AG04450 (cell line): ENCODE measurements at regions not wholly inside any gene's neighbourhood (a gene's known extent, or its start where the extent isn't known, plus 50 kb on each side); places are given as distances from the start of the nearest gene placed in this dataset.

Experiments used
- CTCF ChIA-PET: fragments of 300-600, 350-600 bp; formaldehyde crosslinking; extraction: SDS; loops from one replicate; lab custom pipeline; 2022; ENCODE audit warnings: antibody characterized with exemption, inconsistent platforms; lab: Charles Lee
- POLR2A ChIA-PET: fragments of 350-600 bp; formaldehyde crosslinking; extraction: SDS; loops from one replicate; lab custom pipeline; 2021; ENCODE audit warnings: antibody characterized with exemption, inconsistent platforms; lab: Yijun Ruan, JAX
- DNase-seq: peaks from one replicate; pipeline ENCODE4 v3.0.0-alpha.2; 2011; ENCODE audit warnings: low read depth, low spot score
- H3K27ac ChIP-seq: one replicate; pipeline ENCODE4 v1.5.1; 2012; ENCODE audit warnings: low read depth, low read length, control low read depth
- H3K27me3 ChIP-seq: one replicate; pipeline ENCODE4 v1.6.0; 2012; ENCODE audit warnings: low read length; ENCODE audit not compliant: control insufficient read depth, insufficient read depth
- H3K4me3 ChIP-seq: 2 replicates; pipeline ENCODE4 v1.5.1; 2011; ENCODE audit warnings: mild to moderate bottlenecking, low read depth, low read length, control low read depth
- H3K9me3 ChIP-seq: 2 replicates; pipeline ENCODE4 v1.5.1; 2012; ENCODE audit warnings: low read length; ENCODE audit not compliant: control insufficient read depth, insufficient read depth
- TF ChIP-seq, protein P1 (sequence below): IDR thresholded peaks from 2 replicates; pipeline ENCODE4 v1.5.1; 2011; ENCODE audit warnings: low read depth, low read length, control low read depth, inconsistent platforms

DNA sequence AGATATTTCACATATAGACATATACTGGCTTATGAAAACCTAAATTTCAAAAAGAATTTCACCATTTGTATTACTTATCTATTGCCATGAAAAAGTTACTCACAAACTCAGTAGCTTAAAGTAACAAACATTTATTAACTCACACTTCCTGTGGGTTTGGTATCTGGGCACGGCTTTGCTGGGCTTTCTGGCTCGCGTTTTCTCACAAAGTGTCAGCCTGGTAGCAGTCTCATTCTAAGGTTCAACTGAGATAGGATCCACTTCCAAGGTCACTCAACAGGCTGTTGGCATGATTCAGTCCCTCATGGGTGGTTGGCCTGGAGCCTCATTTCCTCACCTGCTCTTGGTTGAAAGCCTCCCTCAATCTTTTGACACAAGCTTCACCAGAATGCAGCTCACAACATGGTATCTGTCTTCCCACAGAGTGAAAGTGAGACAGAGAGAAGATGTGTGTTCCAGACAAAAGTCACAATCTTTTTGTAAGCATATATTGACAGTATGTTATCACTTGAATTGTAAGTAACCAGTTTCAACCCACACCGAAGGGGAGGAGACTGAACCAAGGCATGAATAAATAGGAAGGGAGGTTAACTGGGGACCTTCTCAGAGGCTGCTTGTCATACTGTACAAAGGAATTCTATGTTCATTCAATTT lies 1065.8 kb upstream of the SPRY2 start:
- CTCF ChIA-PET: no interaction called here
- DNase-seq: no peak

GRCh38 chr13:81406022-81406421 lies 1065.1 kb upstream of the SPRY2 start:
- no peak overlapping the region for H3K4me3 ChIP-seq
- H3K27me3 ChIP-seq: no peaks in the 10 kb centered on the region
- H3K27ac ChIP-seq: no peak overlapping the region
- POLR2A ChIA-PET: no interaction called here
- CTCF ChIA-PET: no interaction called here
- TF ChIP-seq, protein P1, sequence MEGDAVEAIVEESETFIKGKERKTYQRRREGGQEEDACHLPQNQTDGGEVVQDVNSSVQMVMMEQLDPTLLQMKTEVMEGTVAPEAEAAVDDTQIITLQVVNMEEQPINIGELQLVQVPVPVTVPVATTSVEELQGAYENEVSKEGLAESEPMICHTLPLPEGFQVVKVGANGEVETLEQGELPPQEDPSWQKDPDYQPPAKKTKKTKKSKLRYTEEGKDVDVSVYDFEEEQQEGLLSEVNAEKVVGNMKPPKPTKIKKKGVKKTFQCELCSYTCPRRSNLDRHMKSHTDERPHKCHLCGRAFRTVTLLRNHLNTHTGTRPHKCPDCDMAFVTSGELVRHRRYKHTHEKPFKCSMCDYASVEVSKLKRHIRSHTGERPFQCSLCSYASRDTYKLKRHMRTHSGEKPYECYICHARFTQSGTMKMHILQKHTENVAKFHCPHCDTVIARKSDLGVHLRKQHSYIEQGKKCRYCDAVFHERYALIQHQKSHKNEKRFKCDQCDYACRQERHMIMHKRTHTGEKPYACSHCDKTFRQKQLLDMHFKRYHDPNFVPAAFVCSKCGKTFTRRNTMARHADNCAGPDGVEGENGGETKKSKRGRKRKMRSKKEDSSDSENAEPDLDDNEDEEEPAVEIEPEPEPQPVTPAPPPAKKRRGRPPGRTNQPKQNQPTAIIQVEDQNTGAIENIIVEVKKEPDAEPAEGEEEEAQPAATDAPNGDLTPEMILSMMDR: no peak
- no peak for DNase-seq
- H3K9me3 ChIP-seq: no peaks in the 10 kb centered on the region

More for the DNA sequence above, 1065.8 kb upstream of the SPRY2 start:
- no peaks in the 10 kb centered on the region for H3K27me3 ChIP-seq
- H3K9me3 ChIP-seq: 0 out of 2 replicates have a peak, but pooled peaks cover 3% of the 10 kb centered on the region
- no peak overlapping the region for H3K4me3 ChIP-seq
- no peak overlapping the region for H3K27ac ChIP-seq
- POLR2A ChIA-PET: no interaction called here
- TF ChIP-seq, protein P1: no peak

DNA sequence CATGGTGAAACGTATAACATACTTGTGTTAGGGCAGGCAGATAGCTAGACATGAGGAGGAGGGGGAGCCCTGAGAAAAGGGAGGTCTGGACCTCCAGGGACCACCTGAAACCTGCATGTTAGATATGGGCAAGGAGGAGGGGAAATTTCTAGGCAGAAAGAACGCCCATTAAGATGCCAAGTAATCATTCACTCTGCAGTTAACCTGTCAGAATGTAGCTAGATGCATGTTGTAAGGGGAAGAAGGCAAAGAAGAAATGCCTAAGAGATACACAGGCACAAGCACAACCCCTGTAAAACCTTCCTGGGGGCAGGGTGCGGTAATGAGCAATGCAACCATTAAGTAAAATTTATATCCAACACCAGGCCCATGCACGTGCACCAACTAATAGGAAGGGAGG lies 1055.3 kb upstream of the SPRY2 start:
- CTCF ChIA-PET: no interaction called here
- Histone ChIP-seq H3K27me3 (no peaks in the 10 kb centered on the region), H3K4me3 (no peak overlapping the region), H3K27ac (no peak overlapping the region), H3K9me3 (peaks cover 4% of the 10 kb centered on the region)
- TF ChIP-seq, protein P1: no peak
- POLR2A ChIA-PET: no interaction called here
- DNase-seq: no peak

DNA sequence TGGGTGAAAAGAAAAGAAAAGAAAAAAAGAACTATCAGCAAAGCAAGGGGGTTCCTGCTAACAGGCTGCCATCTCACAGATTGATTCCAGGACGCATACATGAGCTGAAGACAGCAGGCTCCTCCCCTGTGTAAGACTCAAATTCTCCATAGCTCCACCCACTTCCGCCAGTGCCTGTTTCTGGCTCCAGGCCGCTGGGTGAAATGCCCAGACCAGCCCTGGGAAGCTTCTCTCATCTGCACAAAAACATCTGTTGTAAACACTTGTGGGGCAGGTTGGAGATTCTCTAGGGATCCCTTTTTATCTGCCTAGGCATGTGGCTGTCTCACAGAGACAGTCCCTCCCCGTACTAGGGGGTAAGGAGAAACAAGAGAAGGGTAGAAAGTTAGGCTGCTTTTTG lies 1054.4 kb upstream of the SPRY2 start:
- H3K27me3 ChIP-seq: no peaks in the 10 kb centered on the region
- H3K27ac ChIP-seq: no peak overlapping the region
- DNase-seq: no peak
- no peak overlapping the region for H3K4me3 ChIP-seq
- peaks cover 6% of the 10 kb centered on the region for H3K9me3 ChIP-seq
- ChIA-PET CTCF (no interaction called here), POLR2A (no interaction called here)
- TF ChIP-seq, protein P1: no peak

DNA sequence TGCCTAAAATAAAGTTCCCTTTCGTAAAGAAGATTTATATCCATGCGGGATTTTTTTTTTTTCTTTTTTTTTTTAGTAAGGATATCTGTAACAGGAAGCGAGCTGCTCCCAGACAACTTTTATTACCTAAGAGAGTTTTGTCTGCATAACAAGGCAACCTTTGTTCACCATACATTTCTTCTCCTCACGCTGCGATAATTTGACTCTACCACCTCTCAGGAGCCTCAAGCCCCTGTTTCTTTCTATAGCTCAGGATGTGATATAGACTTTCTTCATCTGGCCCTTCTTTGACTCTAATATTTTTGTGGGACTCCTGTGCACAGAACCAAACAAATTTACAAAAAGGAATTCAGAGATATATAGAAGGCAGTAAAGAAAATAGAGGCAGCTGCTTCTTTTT lies 1053.7 kb upstream of the SPRY2 start:
- no peak overlapping the region for H3K27ac ChIP-seq
- no peak for DNase-seq
- H3K9me3 ChIP-seq: peaks cover 6% of the 10 kb centered on the region
- POLR2A ChIA-PET: no interaction called here
- TF ChIP-seq, protein P1: no peak
- no peak overlapping the region for H3K4me3 ChIP-seq
- H3K27me3 ChIP-seq: no peaks in the 10 kb centered on the region
- CTCF ChIA-PET: no interaction called here
